Caco-2 (cell line): ENCODE measurements at regions not wholly inside any gene's neighbourhood (a gene's known extent, or its start where the extent isn't known, plus 50 kb on each side); places are given as distances from the start of the nearest gene placed in this dataset.

Experiments
- BruUV-seq: library from RNA; stranded (reverse); fragments of 400-500 nt; replicated peaks from 2 replicates; lab custom pipeline; 2021; lab: Mats Ljungman, UMichigan
- CTCF ChIA-PET: fragments of 300-600 bp; sonication (Branson Sonifier 250); formaldehyde crosslinking; loops from one replicate; lab custom pipeline; 2022; ENCODE audit warnings: antibody characterized with exemption; lab: Charles Lee
- POLR2A ChIA-PET: fragments of 300-600 bp; sonication (Branson Sonifier 250); formaldehyde crosslinking; loops from one replicate; lab custom pipeline; 2022; ENCODE audit warnings: antibody characterized with exemption; lab: Charles Lee
- DNase-seq, 2 experiments: peaks; one replicate each; pipeline versions ENCODE4 v3.0.0 to v3.0.0-alpha.2; 2020 to 2022
- H3K27me3 ChIP-seq: replicated peaks from 2 replicates; pipeline ENCODE4 v1.6.0; 2011; ENCODE audit warnings: low read length; ENCODE audit not compliant: control insufficient read depth, insufficient read depth
- H3K36me3 ChIP-seq: 2 replicates; pipeline ENCODE4 v1.5.1; 2011; ENCODE audit warnings: low read length; ENCODE audit not compliant: control insufficient read depth, insufficient read depth
- H3K4me1 ChIP-seq: fragments of 250-450 bp; sonication (Bioruptor Pico); 2 replicates; pipeline ENCODE4 v1.5.1; 2020; ENCODE audit warnings: mild to moderate bottlenecking
- H3K4me3 ChIP-seq: 2 replicates; pipeline ENCODE4 v1.5.1; 2011; ENCODE audit warnings: low read depth, mild to moderate bottlenecking, control low read depth, low read length
- H3K9me3 ChIP-seq: fragments of 250-450 bp; sonication (Bioruptor Pico); 2 replicates; pipeline ENCODE4 v1.5.1; 2020; ENCODE audit warnings: mild to moderate bottlenecking, moderate library complexity
- H3K27ac Mint-ChIP-seq: one replicate; pipeline ENCODE4 v1.8.0; 2022; ENCODE audit warnings: mixed read lengths; ENCODE audit not compliant: unreplicated experiment
- H3K27me3 Mint-ChIP-seq: one replicate; pipeline ENCODE4 v1.8.0; 2022; ENCODE audit warnings: mixed read lengths; ENCODE audit not compliant: insufficient read depth, unreplicated experiment
- H3K36me3 Mint-ChIP-seq: one replicate; pipeline ENCODE4 v1.8.0; 2022; ENCODE audit warnings: mild to moderate bottlenecking, mixed read lengths; ENCODE audit not compliant: insufficient read depth, unreplicated experiment
- H3K4me1 Mint-ChIP-seq: one replicate; pipeline ENCODE4 v1.8.0; 2022; ENCODE audit warnings: low read depth, mixed read lengths; ENCODE audit not compliant: unreplicated experiment
- H3K4me3 Mint-ChIP-seq: one replicate; pipeline ENCODE4 v1.8.0; 2022; ENCODE audit warnings: mild to moderate bottlenecking, moderate library complexity, mixed read lengths; ENCODE audit not compliant: unreplicated experiment
- H3K9me3 Mint-ChIP-seq: one replicate; pipeline ENCODE4 v1.8.0; 2022; ENCODE audit warnings: mixed read lengths; ENCODE audit not compliant: unreplicated experiment
- CTCF ChIP-seq, 2 experiments: fragments of 200-600 bp in 1 of 2; IDR thresholded peaks; 1 replicate in 1 of 2; 2 replicates in 1 of 2; pipeline versions ENCODE4 v1.5.1 to v1.8.0; 2011 to 2022; ENCODE audit warnings: antibody characterized with exemption in 1 of 2, control low read depth in 1 of 2, inconsistent platforms in 1 of 2, low read depth in 1 of 2, low read length in 1 of 2, mild to moderate bottlenecking in 1 of 2, moderate library complexity in 1 of 2; ENCODE audit not compliant: insufficient read depth in 1 of 2, severe bottlenecking in 1 of 2, unreplicated experiment in 1 of 2
- intact Hi-C: fragments of 100-400 bp; cut with micrococcal nuclease; formaldehyde crosslinking; loops from one replicate; pipeline ENCODE4 v1.10.0; 2022; ENCODE audit not compliant: unreplicated experiment

- POLR2A ChIA-PET, result no interaction called here
- intact Hi-C loops, result no loop called here
- no peak for DNase-seq
- Mint-ChIP-seq H3K4me1 (peaks cover 10% of the 10 kb centered on the region), H3K27me3 (no peaks in the 10 kb centered on the region), H3K36me3 (no peaks in the 10 kb centered on the region), H3K9me3 (no peaks in the 10 kb centered on the region), H3K27ac (no peak overlapping the region), H3K4me3 (no peak overlapping the region)
- no peaks in the 10 kb centered on the region for H3K36me3 ChIP-seq
- H3K4me3 ChIP-seq, result no peak overlapping the region
- CTCF ChIA-PET, result interaction anchor here (0.6 kb wide), 1 partner anchor 943 kb away, joined by 3 read pairs; no protein-coding TSS in a partner anchor
- BruUV-seq, result no TSS peak
- no peaks in the 10 kb centered on the region for H3K27me3 ChIP-seq
- TF ChIP-seq CTCF (IDR thresholded peaks at IDR 0.05; ENCODE audit: insufficient read depth in 1 of 2, low read depth in 1 of 2, low read length in 1 of 2, severe bottlenecking in 1 of 2, unreplicated experiment in 1 of 2), result no peak
- H3K4me1 ChIP-seq, result no peaks in the 10 kb centered on the region
- no peaks in the 10 kb centered on the region for H3K9me3 ChIP-seq
These were observed 131.5 kb downstream of the ZNF608 start for GRCh38 chr5:124614836-124615385.

GRCh38 chr5:124614105-124614504 is 132.3 kb downstream of the ZNF608 start:
- intact Hi-C loops, result no loop called here
- Mint-ChIP-seq H3K27me3 (no peaks in the 10 kb centered on the region), H3K36me3 (no peaks in the 10 kb centered on the region), H3K27ac (no peak overlapping the region), H3K4me1 (peaks cover 10% of the 10 kb centered on the region), H3K4me3 (no peak overlapping the region), H3K9me3 (no peaks in the 10 kb centered on the region)
- Histone ChIP-seq H3K36me3 (no peaks in the 10 kb centered on the region), H3K4me1 (no peaks in the 10 kb centered on the region), H3K27me3 (no peaks in the 10 kb centered on the region), H3K9me3 (no peaks in the 10 kb centered on the region), H3K4me3 (no peak overlapping the region)
- ChIA-PET POLR2A (no interaction called here), CTCF (interaction anchor here (0.6 kb wide), 1 partner anchor 943 kb away, joined by 3 read pairs; no protein-coding TSS in a partner anchor)
- no peak for DNase-seq
- TF ChIP-seq CTCF (IDR thresholded peaks at IDR 0.05; ENCODE audit: insufficient read depth in 1 of 2, low read depth in 1 of 2, low read length in 1 of 2, severe bottlenecking in 1 of 2, unreplicated experiment in 1 of 2), result no peak
- no TSS peak for BruUV-seq

GRCh38 chr5:124613273-124613953 is 133.0 kb downstream of the ZNF608 start:
- CTCF ChIA-PET, result no interaction called here

More at GRCh38 chr5:124613273-124613953, 133.0 kb downstream of the ZNF608 start:
- intact Hi-C loops, result no loop called here
- TF ChIP-seq CTCF (IDR thresholded peaks at IDR 0.05; ENCODE audit: insufficient read depth in 1 of 2, low read depth in 1 of 2, low read length in 1 of 2, severe bottlenecking in 1 of 2, unreplicated experiment in 1 of 2), result no peak
- Mint-ChIP-seq H3K27me3 (no peaks in the 10 kb centered on the region), H3K27ac (no peak overlapping the region), H3K4me3 (no peak overlapping the region), H3K9me3 (peaks cover 5% of the 10 kb centered on the region), H3K36me3 (no peaks in the 10 kb centered on the region), H3K4me1 (peaks cover 10% of the 10 kb centered on the region)
- H3K4me1 ChIP-seq, result no peaks in the 10 kb centered on the region
- DNase-seq, result no peak
- no peaks in the 10 kb centered on the region; the same call in 1 of the 2 replicates for H3K9me3 ChIP-seq
- H3K4me3 ChIP-seq, result no peak overlapping the region
- H3K27me3 ChIP-seq, result no peaks in the 10 kb centered on the region
- no TSS peak for BruUV-seq
- no peaks in the 10 kb centered on the region for H3K36me3 ChIP-seq
- POLR2A ChIA-PET, result no interaction called here
